ENCODE measurements at regions not wholly inside any gene's neighbourhood (a gene's known extent, or its start where the extent isn't known, plus 50 kb on each side); places are given as distances from the start of the nearest gene placed in this dataset.

- no peaks in the 10 kb centered on the region for H3K4me1 Mint-ChIP-seq (ENCODE audit: low read depth)
- no peaks in the 10 kb centered on the region for H3K27me3 Mint-ChIP-seq
- ATAC-seq (ENCODE audit: poor library complexity) (no peak), DNase-seq (no peak)
- H3K36me3 Mint-ChIP-seq (ENCODE audit: low read depth): no peaks in the 10 kb centered on the region
- no peak overlapping the region for H3K27ac Mint-ChIP-seq
- POLR2A ChIA-PET: no interaction called here
- CTCF ChIA-PET: no interaction called here
- no peak overlapping the region for H3K4me3 Mint-ChIP-seq
- no peak overlapping the region for H3K27ac ChIP-seq (ENCODE audit: low read depth in 1 of 2, low read length in 2 of 2)
- no peaks in the 10 kb centered on the region for H3K4me1 ChIP-seq (ENCODE audit: insufficient read depth, low read length)
- peaks cover 0 to 1% of the 10 kb centered on the region in 2 experiments for H3K9me3 ChIP-seq (ENCODE audit: control insufficient read depth in 1 of 2, insufficient read depth in 1 of 2, low read length in 2 of 2)
- no peak for TF ChIP-seq CTCF (IDR thresholded peaks at IDR 0.05)
- intact Hi-C loops (cut with DNase I, micrococcal nuclease): no loop called here
- H3K9me3 Mint-ChIP-seq: no peaks in the 10 kb centered on the region
- H3K36me3 ChIP-seq (ENCODE audit: insufficient read depth, low read length): no peaks in the 10 kb centered on the region
- H3K27me3 ChIP-seq (ENCODE audit: control insufficient read depth in 1 of 2, insufficient read depth in 2 of 2, low read length in 2 of 2): no peaks in the 10 kb centered on the region
- no peak overlapping the region for H3K4me3 ChIP-seq (ENCODE audit: low read length)
Measured at GRCh38 chr13:80201694-80202468, 139.0 kb downstream of the SPRY2 start.

GRCh38 chr13:80199585-80200292, 141.2 kb downstream of the SPRY2 start:
- H3K4me3 ChIP-seq (ENCODE audit: low read length): no peak overlapping the region
- H3K9me3 Mint-ChIP-seq: no peaks in the 10 kb centered on the region
- no peak for ATAC-seq (ENCODE audit: poor library complexity)
- no peaks in the 10 kb centered on the region for H3K4me1 ChIP-seq (ENCODE audit: insufficient read depth, low read length)
- H3K36me3 Mint-ChIP-seq (ENCODE audit: low read depth): no peaks in the 10 kb centered on the region
- H3K27me3 Mint-ChIP-seq: no peaks in the 10 kb centered on the region
- no peaks in the 10 kb centered on the region for H3K36me3 ChIP-seq (ENCODE audit: insufficient read depth, low read length)
- no peak overlapping the region for H3K27ac Mint-ChIP-seq
- H3K27me3 ChIP-seq (ENCODE audit: control insufficient read depth in 1 of 2, insufficient read depth in 2 of 2, low read length in 2 of 2): no peaks in the 10 kb centered on the region
- DNase-seq: no peak
- no peak for TF ChIP-seq CTCF (IDR thresholded peaks at IDR 0.05)
- no peak overlapping the region for H3K4me3 Mint-ChIP-seq
- ChIA-PET CTCF (no interaction called here), POLR2A (no interaction called here)
- H3K4me1 Mint-ChIP-seq (ENCODE audit: low read depth): no peaks in the 10 kb centered on the region
- intact Hi-C loops (cut with DNase I, micrococcal nuclease): no loop called here
- H3K9me3 ChIP-seq (ENCODE audit: control insufficient read depth in 1 of 2, insufficient read depth in 1 of 2, low read length in 2 of 2): no peaks in the 10 kb centered on the region
- H3K27ac ChIP-seq (ENCODE audit: low read depth in 1 of 2, low read length in 2 of 2): no peak overlapping the region

GRCh38 chr13:80199067-80199466, 141.9 kb downstream of the SPRY2 start:
- H3K27me3 Mint-ChIP-seq: no peaks in the 10 kb centered on the region
- ATAC-seq (ENCODE audit: poor library complexity) (no peak), DNase-seq (no peak)
- H3K27ac Mint-ChIP-seq: no peak overlapping the region
- no peaks in the 10 kb centered on the region for H3K36me3 Mint-ChIP-seq (ENCODE audit: low read depth)
- H3K4me1 Mint-ChIP-seq (ENCODE audit: low read depth): no peaks in the 10 kb centered on the region
- CTCF ChIA-PET: no interaction called here
- TF ChIP-seq CTCF (IDR thresholded peaks at IDR 0.05): no peak
- H3K9me3 Mint-ChIP-seq: no peaks in the 10 kb centered on the region
- no peaks in the 10 kb centered on the region for H3K9me3 ChIP-seq (ENCODE audit: control insufficient read depth in 1 of 2, insufficient read depth in 1 of 2, low read length in 2 of 2)
- H3K27ac ChIP-seq (ENCODE audit: low read depth in 1 of 2, low read length in 2 of 2): no peak overlapping the region
- no peaks in the 10 kb centered on the region for H3K27me3 ChIP-seq (ENCODE audit: control insufficient read depth in 1 of 2, insufficient read depth in 2 of 2, low read length in 2 of 2)
- POLR2A ChIA-PET: no interaction called here
- H3K4me3 Mint-ChIP-seq: no peak overlapping the region
- intact Hi-C loops (cut with DNase I, micrococcal nuclease): no loop called here
- H3K4me1 ChIP-seq (ENCODE audit: insufficient read depth, low read length): no peaks in the 10 kb centered on the region
- H3K36me3 ChIP-seq (ENCODE audit: insufficient read depth, low read length): no peaks in the 10 kb centered on the region
- H3K4me3 ChIP-seq (ENCODE audit: low read length): no peak overlapping the region

Measured in CD4-positive, alpha-beta T cell (primary cell).